DMS 273 (cell line): ENCODE measurements at regions not wholly inside any gene's neighbourhood (a gene's known extent, or its start where the extent isn't known, plus 50 kb on each side); places are given as distances from the start of the nearest gene placed in this dataset.

Source experiments
- DNase-seq: peaks from one replicate; lab custom pipeline; 2025; ENCODE audit not compliant: unreplicated experiment; lab: John Stamatoyannopoulos, UW

DNA sequence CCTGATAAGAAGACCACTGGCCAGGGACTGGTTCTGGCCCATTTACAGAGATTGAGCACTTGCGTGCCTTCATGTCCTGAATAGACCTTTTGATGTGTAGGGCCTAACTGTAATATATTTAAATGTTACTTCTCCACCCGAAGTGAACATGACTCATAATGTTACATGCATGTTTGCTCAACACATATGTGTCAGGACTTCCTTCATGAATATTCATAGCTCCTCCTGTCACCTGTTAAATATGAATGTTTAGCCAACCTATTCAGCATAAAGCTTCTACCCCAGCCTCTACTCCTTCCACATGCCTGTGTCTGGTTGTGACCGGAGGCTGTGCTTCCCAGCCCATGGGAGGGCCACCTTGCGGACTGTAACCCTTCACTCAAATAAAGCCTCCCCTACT lies 457.5 kb downstream of the IRX1 start:
- DNase-seq: no peak

DNA sequence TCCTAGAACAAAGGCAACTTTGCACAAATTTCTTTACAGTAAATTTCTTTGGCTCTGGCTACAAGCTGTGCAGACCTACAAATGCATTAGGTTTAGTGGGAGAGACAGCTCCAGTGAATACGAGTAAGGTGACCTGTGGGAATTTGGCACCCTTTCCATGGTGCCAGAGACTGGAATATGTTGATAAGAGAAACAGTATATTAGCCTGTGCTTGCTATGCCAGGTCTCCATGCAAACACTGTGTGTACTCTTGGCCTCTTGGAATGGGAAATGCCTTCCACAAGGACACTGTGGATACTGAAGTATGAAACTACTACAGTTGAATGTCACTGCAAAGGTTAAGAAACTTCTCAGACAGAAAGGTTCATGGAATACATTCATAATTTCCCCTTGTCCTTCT lies 458.5 kb downstream of the IRX1 start:
- DNase-seq: no peak

DNA sequence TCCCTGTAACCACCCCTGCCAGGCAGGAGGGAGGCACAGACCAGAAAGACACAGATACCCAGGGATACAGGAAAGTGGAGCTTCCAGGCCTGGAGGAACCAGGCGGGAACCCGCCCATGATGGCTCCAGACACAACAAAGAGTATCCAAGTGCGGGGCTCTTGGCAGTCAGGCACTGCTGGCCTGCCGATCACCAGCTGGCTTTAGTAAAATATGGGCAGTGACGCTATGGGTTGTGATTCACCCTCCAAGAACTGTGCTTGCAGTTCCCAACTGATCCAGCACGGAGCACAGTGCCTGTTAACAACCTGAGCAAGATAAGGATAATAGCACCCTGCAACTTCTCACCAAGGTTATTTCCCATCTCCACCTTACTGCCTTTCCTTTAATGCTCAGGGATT lies 463.3 kb downstream of the IRX1 start:
- no peak for DNase-seq

DNA sequence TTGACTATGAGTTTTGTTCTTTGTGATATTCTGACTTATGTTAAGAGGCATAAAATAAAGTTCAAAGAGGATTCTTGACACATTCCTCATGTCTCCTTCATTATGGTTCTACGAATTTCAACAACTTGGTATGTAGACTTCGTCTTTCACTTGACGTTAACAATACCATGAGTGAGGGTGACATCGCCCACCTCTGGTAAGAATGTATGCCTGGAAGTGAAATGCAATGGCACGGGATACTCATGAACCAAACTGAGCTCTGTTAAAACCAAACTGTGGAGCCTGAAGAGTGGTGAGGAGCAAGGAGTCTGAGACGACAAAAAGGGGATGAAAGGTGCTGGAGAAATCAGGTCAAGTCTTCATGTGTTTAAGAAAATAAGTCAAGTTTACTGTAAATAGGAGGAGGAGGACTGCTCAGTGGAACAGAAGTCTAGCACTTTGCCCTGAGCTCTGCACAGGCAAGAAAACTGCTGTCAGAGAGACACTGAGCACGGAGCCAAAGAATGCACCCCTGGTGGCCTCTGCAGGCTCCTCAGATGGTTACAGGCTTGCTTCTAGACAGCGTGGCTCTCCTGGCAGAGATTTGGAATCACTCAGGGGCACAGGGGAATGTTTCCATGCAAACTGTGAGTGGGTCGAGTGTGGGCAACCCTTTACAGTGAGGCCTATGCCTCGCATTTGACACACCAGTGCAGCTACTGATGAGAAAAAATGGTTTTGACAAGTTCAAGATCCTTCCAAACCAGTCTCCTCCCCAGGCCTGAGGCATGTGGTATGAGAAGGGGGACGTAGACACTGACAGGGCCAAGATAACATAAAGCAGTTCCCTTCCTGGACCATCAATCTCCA lies 470.1 kb downstream of the IRX1 start:
- no peak for DNase-seq

DNA sequence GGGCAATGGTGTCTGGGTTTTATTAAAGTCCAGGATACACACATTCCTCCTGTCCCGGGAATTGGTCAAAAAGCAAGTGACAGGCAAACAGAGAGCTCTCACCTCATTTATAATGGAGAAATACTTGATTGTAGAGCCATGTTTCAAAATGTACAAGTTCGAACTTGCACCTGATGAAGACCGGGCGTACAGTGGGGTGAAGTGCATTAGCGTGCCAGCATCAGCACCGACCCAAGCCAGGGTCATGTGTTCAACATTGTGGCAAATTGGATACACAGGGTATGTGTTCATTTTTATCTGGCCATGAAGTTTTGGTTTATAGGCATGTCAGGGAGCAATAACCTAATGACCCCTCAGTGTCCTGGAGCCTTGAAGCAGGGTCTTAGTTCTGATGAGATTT lies 472.5 kb downstream of the IRX1 start:
- DNase-seq: no peak

DNA sequence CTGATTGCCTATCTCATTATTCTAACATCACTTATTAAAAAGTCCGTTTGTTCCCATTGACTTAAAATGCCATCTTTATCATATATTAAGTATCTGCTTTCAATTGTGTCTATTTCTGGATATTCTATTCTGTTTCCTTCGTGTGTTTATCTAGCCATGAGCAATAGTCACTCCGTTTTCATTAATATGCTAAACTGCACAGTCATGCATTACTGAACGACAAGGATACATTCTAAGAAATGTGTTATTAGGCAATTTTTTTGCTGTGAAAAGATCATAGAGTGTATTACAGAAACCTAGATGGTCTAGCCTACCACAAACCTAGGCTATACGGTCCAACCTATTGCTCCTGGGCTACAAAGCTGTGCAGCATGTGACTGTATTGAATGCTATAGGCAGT lies 482.9 kb downstream of the IRX1 start:
- DNase-seq: no peak

DNA sequence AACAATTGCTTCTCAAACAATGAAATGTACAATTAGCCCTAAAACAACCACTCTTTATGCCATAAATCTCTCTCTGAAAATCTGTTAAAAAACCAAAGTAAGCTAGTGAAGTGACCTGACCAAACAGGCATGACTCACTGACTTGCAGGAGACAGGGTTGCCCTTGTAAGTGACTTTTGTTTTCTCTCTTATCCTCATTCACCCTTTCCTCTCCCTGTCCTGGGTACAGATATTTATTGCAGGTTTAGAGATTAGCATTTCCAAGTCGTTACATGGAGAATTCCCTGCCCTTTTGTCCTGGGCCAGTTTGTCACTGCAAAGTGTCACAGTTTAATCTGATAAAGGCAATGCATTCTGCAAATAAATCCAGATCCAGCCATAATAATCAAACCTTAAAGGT lies 484.2 kb downstream of the IRX1 start:
- DNase-seq: no peak

DNA sequence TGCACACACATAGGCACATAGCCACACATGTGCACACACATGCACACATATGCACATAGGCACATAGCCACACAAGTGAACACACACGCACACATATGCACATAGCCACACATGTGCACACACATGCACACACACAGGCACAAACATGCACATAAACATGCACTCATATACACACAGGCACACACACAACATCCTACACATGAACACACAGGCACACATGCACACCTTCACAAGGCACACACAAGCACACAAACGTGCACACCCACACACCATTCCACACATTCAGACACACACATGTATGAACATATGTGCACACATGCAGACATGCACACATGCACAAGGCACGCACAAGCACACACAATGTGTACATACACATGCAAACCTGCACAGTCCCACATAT lies 484.7 kb downstream of the IRX1 start:
- no peak for DNase-seq

DNA sequence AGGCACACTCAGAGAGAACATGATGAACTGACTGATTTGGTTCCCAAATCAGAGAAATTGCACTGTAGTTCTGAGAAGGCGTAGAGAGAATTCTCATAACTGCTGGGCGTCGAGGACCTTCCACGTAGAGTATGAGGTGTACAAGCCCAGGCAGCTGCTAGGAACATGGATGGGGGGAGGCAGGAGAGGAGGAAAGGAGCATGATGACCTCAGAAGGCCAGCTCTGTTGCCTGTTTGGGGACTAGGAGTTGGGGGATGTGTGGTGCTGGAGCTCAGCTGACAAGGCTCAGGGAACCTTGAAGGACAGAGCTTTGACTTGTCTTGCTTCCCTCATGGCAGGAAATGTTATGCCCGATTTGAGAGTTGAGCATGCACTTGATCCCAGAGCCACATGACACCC lies 485.4 kb downstream of the IRX1 start:
- no peak for DNase-seq

DNA sequence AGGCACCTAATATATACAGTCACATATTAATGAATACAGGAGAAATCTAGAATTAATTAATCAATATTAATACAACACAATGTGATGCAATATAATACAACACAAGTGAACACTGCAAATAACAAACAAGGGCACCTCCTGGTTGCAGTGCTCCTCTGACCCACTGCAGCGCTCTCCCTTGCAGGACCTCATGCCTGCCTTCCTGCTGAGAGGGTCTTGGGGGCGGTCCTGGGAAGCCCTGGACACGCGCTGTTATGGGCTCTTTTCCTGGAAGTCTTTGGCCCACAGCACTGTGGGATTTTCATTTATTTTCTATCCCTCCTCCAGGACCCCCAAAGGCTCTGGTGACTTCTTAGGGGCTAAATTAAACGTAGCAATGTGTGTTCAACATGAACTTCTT lies 485.8 kb downstream of the IRX1 start:
- DNase-seq: no peak

DNA sequence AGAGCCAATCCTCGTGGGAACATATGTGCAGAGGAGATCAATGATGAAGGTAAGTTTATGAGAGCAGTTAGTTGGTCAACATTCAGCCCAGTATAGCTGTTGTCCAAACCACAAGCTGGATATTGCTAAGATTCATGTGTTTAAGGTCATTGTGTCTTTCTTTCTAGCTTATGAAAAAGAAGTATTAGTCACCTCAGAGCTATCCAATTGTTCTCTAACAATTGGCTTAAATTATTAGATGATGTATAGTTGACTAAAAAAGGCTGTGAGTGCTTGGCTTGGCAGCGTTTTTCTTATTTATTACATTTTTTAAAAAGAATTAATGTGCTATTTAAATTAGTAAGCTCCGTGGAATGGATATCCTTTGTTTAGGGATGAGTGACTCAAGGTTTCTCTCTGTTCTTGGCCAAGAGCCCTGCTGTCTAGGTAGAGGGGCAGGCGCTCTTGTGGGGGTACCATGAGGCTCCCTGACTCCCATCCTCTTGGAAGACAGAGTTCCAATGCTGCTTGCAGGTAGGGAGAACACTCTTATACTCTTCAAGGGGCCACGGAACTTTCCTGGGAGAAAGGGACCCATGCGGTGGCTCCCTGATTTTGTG lies 487.4 kb downstream of the IRX1 start:
- DNase-seq: no peak

DNA sequence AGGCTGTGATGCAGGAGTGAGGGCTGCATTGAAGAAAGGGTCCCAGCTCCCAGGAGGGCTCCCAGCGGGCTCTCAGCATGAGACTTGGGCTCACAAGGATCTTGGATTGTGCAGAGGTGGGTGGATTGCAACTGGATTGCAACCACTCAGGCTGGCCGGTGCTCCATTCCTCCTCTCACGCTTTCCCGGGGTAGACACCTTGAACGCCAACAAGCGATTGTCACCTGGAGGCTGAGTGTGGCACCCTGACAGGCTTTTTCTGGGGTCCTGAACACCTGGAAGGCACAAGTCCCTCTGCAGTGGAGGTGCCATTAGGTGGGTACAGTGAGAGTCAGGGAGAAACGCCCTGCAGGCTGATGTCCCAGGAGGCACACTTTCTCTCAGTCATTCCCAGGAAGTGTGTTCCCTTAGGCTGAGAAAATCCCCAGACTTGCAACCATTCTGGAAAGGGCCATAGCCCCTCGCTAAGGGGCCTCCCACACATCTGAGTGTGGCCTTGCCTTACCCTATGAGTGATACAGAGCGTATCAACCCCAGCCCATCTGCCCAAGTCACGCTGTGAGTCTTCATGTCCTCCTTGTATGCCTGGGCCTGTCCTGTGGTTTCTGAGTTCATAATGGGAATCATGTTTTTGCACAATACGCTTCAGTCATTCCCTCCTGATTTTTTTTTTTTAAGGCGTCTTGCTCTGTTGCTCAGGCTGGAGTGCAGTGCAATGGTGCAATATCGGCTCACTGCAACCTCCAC lies 488.1 kb downstream of the IRX1 start:
- no peak for DNase-seq

DNA sequence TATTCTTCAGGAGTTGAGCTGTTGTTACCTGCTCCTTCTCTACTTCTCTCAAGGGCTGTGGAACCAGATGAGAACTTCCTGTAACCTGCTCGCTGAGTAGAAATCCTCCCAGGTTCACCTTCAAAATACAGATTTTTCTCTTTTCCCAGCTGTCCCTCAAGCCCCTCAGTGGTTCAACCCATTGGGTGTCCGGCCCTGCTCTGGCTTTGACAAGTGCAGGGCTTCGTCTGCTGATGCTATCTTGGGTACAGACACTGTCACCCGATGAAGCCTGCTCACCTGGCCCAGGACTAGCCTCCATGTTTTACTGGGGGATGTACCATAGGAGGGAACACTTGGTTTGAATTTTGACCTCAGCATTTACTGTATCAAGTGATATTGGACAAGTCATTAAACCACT lies 490.4 kb downstream of the IRX1 start:
- no peak for DNase-seq

DNA sequence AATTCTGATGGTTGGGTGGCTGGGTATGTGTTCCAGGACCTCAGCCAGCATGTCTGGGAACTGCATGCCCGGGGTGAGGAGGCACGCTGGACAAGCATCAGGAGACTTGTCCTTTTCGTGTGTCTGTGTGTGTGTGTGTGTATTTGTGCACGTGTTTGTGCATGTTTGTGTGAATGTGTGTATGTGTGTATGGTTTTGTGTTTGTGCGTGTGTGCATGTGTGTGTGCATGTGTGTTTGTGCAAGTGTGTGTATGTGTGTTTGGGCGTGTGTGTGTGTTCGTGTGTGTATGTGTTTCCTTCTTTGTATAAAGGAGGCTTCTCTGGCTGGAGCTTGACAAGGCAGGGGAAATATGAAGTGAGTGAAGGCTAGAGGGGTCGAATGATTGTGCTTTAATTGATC lies 491.5 kb downstream of the IRX1 start:
- DNase-seq: no peak

DNA sequence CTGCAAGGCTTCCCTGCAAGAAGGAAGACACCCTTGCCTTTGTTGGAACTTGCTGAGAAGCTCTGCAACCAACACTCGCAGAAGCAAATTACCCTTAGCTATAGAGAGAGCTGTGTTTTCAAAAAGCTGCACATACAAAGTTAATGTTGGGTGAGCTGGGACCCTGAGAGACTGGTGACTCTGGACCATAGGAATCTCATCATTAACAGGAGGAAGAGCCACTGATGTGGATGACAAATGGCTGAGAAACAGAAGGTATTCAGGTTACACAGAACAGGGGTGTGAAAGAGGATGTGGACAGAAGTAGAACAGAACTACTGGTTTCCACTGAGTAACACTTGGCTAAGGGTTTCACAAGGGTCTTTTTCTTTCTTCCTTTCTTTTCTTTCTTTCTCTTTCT lies 493.5 kb downstream of the IRX1 start:
- DNase-seq: no peak

DNA sequence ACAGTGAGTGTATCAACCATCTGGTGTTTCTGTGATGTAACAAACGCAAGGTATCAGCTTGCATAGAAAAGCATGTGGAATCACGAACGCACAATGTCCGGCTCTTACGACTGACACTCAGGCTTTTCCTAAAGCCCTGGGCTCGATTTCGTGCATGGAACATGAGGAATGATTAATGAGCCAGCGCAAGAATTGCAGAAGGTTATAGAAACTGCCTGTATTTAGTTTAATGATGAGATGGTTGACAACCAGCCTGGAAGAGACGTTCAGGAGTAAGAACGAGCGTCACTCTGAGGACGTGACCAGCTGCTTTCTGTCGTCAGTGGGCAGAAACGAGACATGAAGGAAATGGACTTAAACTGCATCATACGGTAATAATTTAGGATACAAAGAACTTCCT lies 497.6 kb downstream of the IRX1 start:
- no peak for DNase-seq

DNA sequence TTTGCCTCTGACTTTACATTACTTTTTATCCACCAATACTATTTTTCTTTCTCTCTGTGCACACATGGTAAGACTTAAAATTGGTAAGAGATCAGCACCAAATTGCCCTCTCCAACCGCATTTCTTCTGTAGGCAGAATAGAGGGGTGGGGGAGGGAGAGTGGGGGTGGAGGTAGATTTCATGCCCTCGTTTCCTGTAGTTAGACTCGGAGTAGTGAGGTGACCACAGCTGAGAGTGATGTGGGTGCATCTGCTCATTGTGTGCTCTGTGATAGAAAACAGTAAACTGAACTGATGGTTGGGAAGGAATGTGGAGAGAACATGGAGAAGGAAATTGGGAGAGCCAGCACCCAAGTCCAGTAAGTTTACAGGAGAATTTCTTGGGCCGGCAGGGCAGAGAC lies 498.3 kb downstream of the IRX1 start:
- DNase-seq: no peak

DNA sequence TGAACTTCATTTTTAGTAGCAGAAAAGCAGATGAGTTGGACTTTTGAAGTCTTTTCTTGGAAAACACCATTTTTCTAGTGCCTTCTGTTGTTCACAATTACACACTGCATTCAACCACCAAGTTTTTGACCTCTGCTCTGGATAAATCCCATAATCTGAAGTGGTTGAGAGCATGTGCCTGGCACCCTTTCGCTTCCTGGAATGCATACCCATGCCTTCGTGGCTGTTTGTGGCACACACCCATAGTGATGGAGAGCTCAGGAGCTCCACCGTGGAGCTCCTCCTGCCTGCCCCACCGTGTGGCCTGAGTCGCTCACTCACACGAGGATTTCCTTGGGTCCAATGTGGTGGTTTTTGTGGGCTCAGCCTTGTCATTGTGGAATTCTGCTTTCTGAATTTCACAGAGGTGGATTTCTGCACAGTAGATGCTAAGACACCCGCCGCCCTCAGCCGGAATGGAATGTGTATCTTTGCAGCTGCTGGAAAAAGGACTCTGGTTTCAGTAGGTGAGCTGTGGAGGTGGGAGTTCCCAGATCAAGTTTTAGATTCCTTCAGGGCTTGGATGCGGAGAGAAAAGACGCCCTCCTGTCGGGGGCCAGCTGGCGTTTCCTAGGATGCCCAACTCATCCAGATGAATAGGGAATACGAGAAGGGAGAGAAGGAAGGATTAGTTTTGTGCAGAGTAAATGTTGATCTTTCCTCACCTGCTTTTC lies 500.4 kb downstream of the IRX1 start:
- no peak for DNase-seq

DNA sequence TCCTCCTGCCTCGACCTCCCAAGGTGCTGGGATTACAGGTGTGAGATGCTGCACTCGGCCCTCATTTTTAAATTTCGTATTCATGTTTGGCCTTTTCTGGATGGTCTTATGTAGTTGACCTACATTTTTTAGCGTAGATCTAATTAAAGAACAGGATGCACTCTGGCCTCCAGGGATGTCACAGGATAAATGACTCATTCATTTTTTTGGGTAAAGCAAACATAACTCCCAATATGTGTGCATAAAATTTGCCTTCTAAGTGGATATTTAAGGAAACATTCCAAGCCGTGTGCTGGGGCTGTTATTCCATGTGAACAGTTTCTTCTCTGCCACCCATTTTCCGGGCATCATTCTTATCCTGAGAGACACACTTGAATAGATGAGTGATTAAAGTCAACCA lies 501.6 kb downstream of the IRX1 start:
- DNase-seq: no peak

DNA sequence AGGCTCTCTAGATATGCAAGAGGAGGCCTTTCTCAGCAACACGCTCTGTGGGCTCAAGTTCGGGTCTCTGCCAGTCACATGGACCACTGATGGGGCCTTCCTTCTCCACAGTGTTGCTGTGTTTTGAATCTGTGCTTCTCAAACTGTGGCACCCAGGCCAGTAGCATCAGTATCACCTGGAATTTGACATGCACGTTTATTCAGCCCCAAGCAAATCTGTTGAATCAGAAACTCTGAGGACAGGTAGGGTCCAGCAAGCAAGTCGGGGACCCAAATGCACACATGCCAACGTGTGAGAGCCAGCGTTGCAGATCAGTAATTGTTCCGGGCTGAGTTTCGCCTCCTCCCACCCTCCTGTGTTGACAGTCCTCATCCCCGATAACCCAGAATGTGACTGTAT lies 502.6 kb downstream of the IRX1 start:
- DNase-seq: no peak

DNA sequence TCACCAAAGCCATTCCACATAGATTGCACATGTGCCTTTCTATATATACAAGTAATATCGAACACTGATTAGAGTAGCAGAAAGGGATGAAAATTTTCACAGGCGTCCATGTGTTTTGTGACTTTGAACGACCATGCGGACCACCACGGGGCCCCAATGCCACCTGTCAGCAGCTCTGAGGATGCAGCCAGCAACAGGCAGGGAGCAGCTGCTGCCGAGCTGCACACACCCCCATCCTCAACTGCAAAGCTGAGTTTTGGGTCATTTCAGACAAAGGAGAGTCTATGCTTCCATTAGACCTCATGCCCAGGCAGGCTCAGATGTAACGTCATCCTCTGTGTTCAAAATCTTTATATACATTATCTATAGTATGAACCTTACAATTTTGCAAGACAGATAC lies 503.8 kb downstream of the IRX1 start:
- DNase-seq: no peak

DNA sequence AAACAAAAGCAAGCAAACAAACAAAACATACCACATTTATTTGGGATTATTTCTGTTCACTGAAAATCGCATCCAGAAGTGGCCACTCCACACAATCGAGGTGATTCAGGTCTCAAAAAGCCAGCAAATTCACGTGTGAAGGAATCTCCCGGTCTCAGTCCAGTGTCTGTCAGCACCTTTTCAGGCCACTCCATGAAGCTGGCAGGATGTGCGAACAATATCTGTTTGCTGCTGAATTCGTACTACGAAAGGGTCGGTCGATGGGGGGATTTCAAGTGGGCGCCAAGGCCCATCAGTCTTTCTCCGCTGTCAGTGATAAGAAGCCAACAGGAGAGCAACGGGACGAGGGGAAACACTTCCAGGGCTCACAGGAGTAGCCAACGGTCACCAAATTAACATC lies 505.1 kb downstream of the IRX1 start:
- DNase-seq: no peak
